Lung (tissue), 11 donors: ENCODE measurements at regions not wholly inside any gene's neighbourhood (a gene's known extent, or its start where the extent isn't known, plus 50 kb on each side); places are given as distances from the start of the nearest gene placed in this dataset.
A peak's percentile ranks its signal among the peaks of the same experiment; 100 is the strongest.

Experiments used
- ATAC-seq: fragments of 200-7000 bp; cut with Tn5 transposase; one replicate; pipeline ENCODE4 v1.9.1; 2020; ENCODE audit warnings: moderate number of reproducible peaks; ENCODE audit not compliant: insufficient read depth, low FRiP score
- DNase-seq, 3 donors: peaks; one replicate each; pipeline ENCODE4 v3.0.0-alpha.2; 2013 to 2017
- H3K27ac ChIP-seq, 2 donors: one replicate each; pipeline ENCODE4 v1.5.1; 2013; ENCODE audit warnings: mild to moderate bottlenecking in 2 of 2, moderate library complexity in 2 of 2, control low read depth in 1 of 2, inconsistent platforms in 1 of 2, low read depth in 1 of 2, low read length in 1 of 2
- H3K27me3 ChIP-seq, 3 donors: one replicate each; pipeline ENCODE4 v1.5.1; 2013; ENCODE audit warnings: low read length in 2 of 3; ENCODE audit not compliant: control insufficient read depth in 3 of 3, insufficient read depth in 3 of 3
- H3K36me3 ChIP-seq, 4 donors: one replicate each; pipeline ENCODE4 v1.5.1; 2013; ENCODE audit warnings: low read length in 4 of 4, mild to moderate bottlenecking in 1 of 4, moderate library complexity in 1 of 4; ENCODE audit not compliant: control insufficient read depth in 4 of 4, insufficient read depth in 4 of 4
- H3K4me1 ChIP-seq, 5 donors: one replicate each; pipeline ENCODE4 v1.5.1; 2013; ENCODE audit warnings: low read length in 5 of 5, mild to moderate bottlenecking in 2 of 5, moderate library complexity in 1 of 5; ENCODE audit not compliant: control insufficient read depth in 5 of 5, insufficient read depth in 5 of 5
- H3K4me3 ChIP-seq: one replicate; pipeline ENCODE4 v1.5.1; 2013; ENCODE audit warnings: mild to moderate bottlenecking, control low read depth, moderate library complexity
- H3K9ac ChIP-seq, 2 donors: one replicate each; pipeline ENCODE4 v1.5.1; 2013; ENCODE audit warnings: low read length in 2 of 2, control low read depth in 1 of 2; ENCODE audit not compliant: insufficient read depth in 1 of 2
- H3K9me3 ChIP-seq, 4 donors: one replicate each; pipeline ENCODE4 v1.5.1; 2013; ENCODE audit warnings: low read length in 3 of 4, mild to moderate bottlenecking in 1 of 4, moderate library complexity in 1 of 4; ENCODE audit not compliant: control insufficient read depth in 4 of 4, insufficient read depth in 3 of 4
- CTCF ChIP-seq: IDR thresholded peaks from 2 replicates; pipeline ENCODE4 v1.5.1; 2012; ENCODE audit warnings: mild to moderate bottlenecking; ENCODE audit errors: control extremely low read depth, extremely low read depth
- WGBS, 2 donors: extraction: QIAGEN DNeasy Blood & Tissue Kit; methylation state at CpG; one replicate each; pipeline ENCODE4 v1.1.7; 2013; 5-methylcytosine and 5-hydroxymethylcytosine counted together
- donor health status: control.
- donor health status: control.
- donor health status: Bipolar disorder and iron deficiency.
- donor health status: healthy.
- donor health status: DM: yes; HTN: yes; CAD: no.

- WGBS, 2 donors: 88% methylated on average over 4 of the region's 4 CpGs
- no peak for ATAC-seq
These were observed 91.4 kb upstream of the HSF2 start for GRCh38 chr6:122308074-122308473.

GRCh38 chr6:122315842-122316241 lies 83.6 kb upstream of the HSF2 start:
- no peak for TF ChIP-seq CTCF
- H3K4me1 ChIP-seq: no peaks in the 10 kb centered on the region
- no peaks in the 10 kb centered on the region for H3K36me3 ChIP-seq
- H3K9me3 ChIP-seq: peaks cover 0 to 3% (median 0%) of the 10 kb centered on the region in 4 donors
- 74 to 75% methylated on average over 1 of the region's 1 CpG for whole genome bisulfite sequencing, 2 donors
- DNase-seq: no peak
- no peak overlapping the region for H3K27ac ChIP-seq
- no peak overlapping the region for H3K9ac ChIP-seq
- H3K27me3 ChIP-seq: no peaks in the 10 kb centered on the region
- ATAC-seq: no peak
- no peak overlapping the region for H3K4me3 ChIP-seq

More at GRCh38 chr6:122308074-122308473, 91.4 kb upstream of the HSF2 start:
- TF ChIP-seq CTCF: no peak
- Histone ChIP-seq H3K9ac (no peak overlapping the region), H3K36me3 (no peaks in the 10 kb centered on the region), H3K27ac (no peak overlapping the region), H3K4me3 (no peak overlapping the region), H3K9me3 (peaks cover 0 to 3% (median 0%) of the 10 kb centered on the region in 4 donors), H3K27me3 (no peaks in the 10 kb centered on the region), H3K4me1 (no peaks in the 10 kb centered on the region)
- no peak for DNase-seq

- WGBS, 2 donors: 5 to 11% methylated on average over 3 of the region's 3 CpGs
- DNase-seq: peak in 2 of 3 donors; percentile 34 to 42
These were observed 76.6 kb upstream of the HSF2 start for GRCh38 chr6:122322824-122323223.

More at GRCh38 chr6:122322824-122323223, 76.6 kb upstream of the HSF2 start:
- Histone ChIP-seq H3K9me3 (no peaks in the 10 kb centered on the region), H3K4me3 (no peak overlapping the region), H3K27ac (no peak overlapping the region), H3K9ac (no peak overlapping the region), H3K36me3 (no peaks in the 10 kb centered on the region), H3K4me1 (no peaks in the 10 kb centered on the region), H3K27me3 (no peaks in the 10 kb centered on the region)
- TF ChIP-seq CTCF: no peak
- no peak for ATAC-seq
